Progenitor cell of endocrine pancreas (in vitro differentiated cells): ENCODE measurements at regions not wholly inside any gene's neighbourhood (a gene's known extent, or its start where the extent isn't known, plus 50 kb on each side); places are given as distances from the start of the nearest gene placed in this dataset.

Experiments
- DNase-seq: peaks from one replicate; pipeline ENCODE4 v3.0.0; 2021; ENCODE audit warnings: low spot score; ENCODE audit not compliant: unreplicated experiment
- H3K27ac Mint-ChIP-seq: 2 replicates; pipeline ENCODE4 v1.8.0; 2021; ENCODE audit warnings: mild to moderate bottlenecking, moderate library complexity, mixed read lengths
- H3K27me3 Mint-ChIP-seq: 2 replicates; pipeline ENCODE4 v1.8.0; 2021; ENCODE audit warnings: mixed read lengths
- H3K36me3 Mint-ChIP-seq: 2 replicates; pipeline ENCODE4 v1.8.0; 2022; ENCODE audit warnings: mixed read lengths; ENCODE audit not compliant: insufficient read depth
- H3K4me1 Mint-ChIP-seq: 2 replicates; pipeline ENCODE4 v1.8.0; 2021; ENCODE audit warnings: low read depth, mixed read lengths
- H3K4me3 Mint-ChIP-seq: 2 replicates; pipeline ENCODE4 v1.8.0; 2021; ENCODE audit warnings: low read depth, mild to moderate bottlenecking, moderate library complexity, mixed read lengths
- H3K9me3 Mint-ChIP-seq: 2 replicates; pipeline ENCODE4 v1.8.0; 2021; ENCODE audit warnings: low read depth, mixed read lengths
- TF ChIP-seq, protein P1 (sequence below): fragments of 200-600 bp; sonication (generic); IDR thresholded peaks from one replicate; pipeline ENCODE4 v1.5.0; 2021; ENCODE audit warnings: antibody characterized with exemption, mild to moderate bottlenecking; ENCODE audit not compliant: unreplicated experiment

GRCh38 chr13:104376588-104376987 lies 1310.4 kb upstream of the SLC10A2 start:
- Mint-ChIP-seq H3K27me3 (no peaks in the 10 kb centered on the region), H3K4me1 (peaks cover 19% of the 10 kb centered on the region), H3K4me3 (no peak overlapping the region), H3K9me3 (peaks cover 17% of the 10 kb centered on the region), H3K36me3 (peaks cover 1% of the 10 kb centered on the region), H3K27ac (no peak overlapping the region)
- no peak for DNase-seq
- TF ChIP-seq, protein P1, sequence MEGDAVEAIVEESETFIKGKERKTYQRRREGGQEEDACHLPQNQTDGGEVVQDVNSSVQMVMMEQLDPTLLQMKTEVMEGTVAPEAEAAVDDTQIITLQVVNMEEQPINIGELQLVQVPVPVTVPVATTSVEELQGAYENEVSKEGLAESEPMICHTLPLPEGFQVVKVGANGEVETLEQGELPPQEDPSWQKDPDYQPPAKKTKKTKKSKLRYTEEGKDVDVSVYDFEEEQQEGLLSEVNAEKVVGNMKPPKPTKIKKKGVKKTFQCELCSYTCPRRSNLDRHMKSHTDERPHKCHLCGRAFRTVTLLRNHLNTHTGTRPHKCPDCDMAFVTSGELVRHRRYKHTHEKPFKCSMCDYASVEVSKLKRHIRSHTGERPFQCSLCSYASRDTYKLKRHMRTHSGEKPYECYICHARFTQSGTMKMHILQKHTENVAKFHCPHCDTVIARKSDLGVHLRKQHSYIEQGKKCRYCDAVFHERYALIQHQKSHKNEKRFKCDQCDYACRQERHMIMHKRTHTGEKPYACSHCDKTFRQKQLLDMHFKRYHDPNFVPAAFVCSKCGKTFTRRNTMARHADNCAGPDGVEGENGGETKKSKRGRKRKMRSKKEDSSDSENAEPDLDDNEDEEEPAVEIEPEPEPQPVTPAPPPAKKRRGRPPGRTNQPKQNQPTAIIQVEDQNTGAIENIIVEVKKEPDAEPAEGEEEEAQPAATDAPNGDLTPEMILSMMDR: no peak

GRCh38 chr13:104375614-104376013 lies 1309.4 kb upstream of the SLC10A2 start:
- Mint-ChIP-seq H3K4me1 (peaks cover 26% of the 10 kb centered on the region), H3K9me3 (peaks cover 17% of the 10 kb centered on the region), H3K27me3 (no peaks in the 10 kb centered on the region), H3K36me3 (peaks cover 1% of the 10 kb centered on the region), H3K4me3 (no peak overlapping the region), H3K27ac (no peak overlapping the region)
- TF ChIP-seq, protein P1: no peak
- no peak for DNase-seq

DNA sequence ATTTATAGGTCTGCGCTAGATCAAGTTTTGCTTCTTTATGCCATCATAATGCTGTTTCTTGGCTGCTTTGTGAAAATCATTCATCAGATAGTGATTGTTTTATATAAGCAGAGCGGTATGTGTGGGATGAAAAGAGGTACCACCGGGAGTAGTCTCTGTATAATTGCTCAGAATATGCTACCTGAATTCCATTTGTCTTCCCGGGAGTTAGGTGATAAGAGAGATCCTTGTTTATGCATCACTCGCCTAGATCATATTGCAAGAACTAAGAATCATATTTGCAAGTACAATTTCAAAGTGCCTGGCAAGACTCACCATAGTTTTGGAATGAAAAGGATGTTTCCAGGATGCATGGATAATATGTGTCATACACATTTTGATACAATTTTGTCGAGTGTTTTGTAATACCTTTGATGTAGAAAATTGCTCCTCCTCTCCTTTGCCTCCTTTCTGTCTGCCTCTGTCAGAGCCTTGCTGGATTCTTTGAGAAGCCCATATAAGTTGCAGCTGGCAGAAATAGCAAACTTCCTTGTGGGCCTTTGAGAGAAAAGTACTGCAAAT lies 1306.0 kb upstream of the SLC10A2 start:
- TF ChIP-seq, protein P1: no peak
- H3K4me3 Mint-ChIP-seq: no peak overlapping the region
- no peaks in the 10 kb centered on the region for H3K9me3 Mint-ChIP-seq
- H3K27ac Mint-ChIP-seq: no peak overlapping the region
- no peaks in the 10 kb centered on the region for H3K27me3 Mint-ChIP-seq
- DNase-seq: no peak
- no peaks in the 10 kb centered on the region for H3K36me3 Mint-ChIP-seq
- peaks cover 32% of the 10 kb centered on the region for H3K4me1 Mint-ChIP-seq

GRCh38 chr13:104365430-104365829 lies 1299.2 kb upstream of the SLC10A2 start:
- Mint-ChIP-seq H3K9me3 (peaks cover 3% of the 10 kb centered on the region), H3K4me3 (no peak overlapping the region), H3K4me1 (peaks cover 5% of the 10 kb centered on the region), H3K27ac (no peak overlapping the region), H3K27me3 (no peaks in the 10 kb centered on the region), H3K36me3 (no peaks in the 10 kb centered on the region)
- TF ChIP-seq, protein P1: no peak
- no peak for DNase-seq

GRCh38 chr13:104357672-104358354 lies 1291.6 kb upstream of the SLC10A2 start:
- Mint-ChIP-seq H3K9me3 (no peaks in the 10 kb centered on the region), H3K4me1 (peaks cover 2% of the 10 kb centered on the region), H3K36me3 (no peaks in the 10 kb centered on the region), H3K27ac (no peak overlapping the region), H3K27me3 (no peaks in the 10 kb centered on the region), H3K4me3 (no peak overlapping the region)
- DNase-seq: no peak
- TF ChIP-seq, protein P1: no peak
